HepG2 (cell line): ENCODE measurements at regions not wholly inside any gene's neighbourhood (a gene's known extent, or its start where the extent isn't known, plus 50 kb on each side); places are given as distances from the start of the nearest gene placed in this dataset.

ENCODE experiments used
- ATAC-seq: fragments of 200-7000 bp; cut with Tn5 transposase; 3 replicates; pipeline ENCODE4 v1.9.1; 2020; ENCODE audit warnings: mild to moderate bottlenecking, moderate library complexity
- BruUV-seq: library from RNA; stranded (reverse); fragments of 400-500 nt; replicated peaks from 2 replicates; lab custom pipeline; 2021; lab: Mats Ljungman, UMichigan
- CTCF ChIA-PET: fragments of 300-600 bp; formaldehyde crosslinking; extraction: SDS; loops from one replicate; lab custom pipeline; 2021; ENCODE audit warnings: low total read pairs, inconsistent platforms, low intra/inter-chr PET ratio; lab: Yijun Ruan, JAX
- POLR2A ChIA-PET: fragments of 350-600 bp; sonication (Branson Sonifier 250); formaldehyde crosslinking; loops from one replicate; lab custom pipeline; 2020; ENCODE audit warnings: antibody characterized with exemption, inconsistent platforms; lab: Yijun Ruan, JAX
- DNase-seq: peaks from one replicate; pipeline ENCODE4 v3.0.0-alpha.2; 2015; ENCODE audit warnings: low spot score
- FAIRE-seq: peaks from 3 replicates; lab custom pipeline; 2011; peaks lifted over from hg19 to GRCh38; lab: Jason Lieb, UNC
- H2AFZ ChIP-seq: one replicate; pipeline ENCODE4 v1.6.1; 2011; ENCODE audit warnings: low read length, inconsistent platforms
- H3K27ac ChIP-seq: fragments of 300-600 bp; 3 replicates; pipeline ENCODE4 v1.8.0; 2011; ENCODE audit warnings: mixed run types, mild to moderate bottlenecking, mixed read lengths, low read length, inconsistent platforms; ENCODE audit not compliant: insufficient read depth; ENCODE audit errors: extremely low read length
- H3K27me3 ChIP-seq, 2 experiments: fragments of 200-600 bp in 1 of 2; 2 replicates in 1 of 2; 3 replicates in 1 of 2; pipeline versions ENCODE4 v1.6.0 to v1.8.0; 2011; ENCODE audit warnings: low read length in 2 of 2, mild to moderate bottlenecking in 2 of 2, moderate library complexity in 2 of 2, inconsistent platforms in 1 of 2; ENCODE audit not compliant: insufficient read depth in 2 of 2, control insufficient read depth in 1 of 2
- H3K36me3 ChIP-seq, 2 experiments: fragments of 200-600 bp in 1 of 2; replicated peaks in 1 of 2; 2 replicates in 1 of 2; 3 replicates in 1 of 2; pipeline versions ENCODE4 v1.5.1 to v1.8.0; 2011; ENCODE audit warnings: low read length in 2 of 2, inconsistent platforms in 1 of 2; ENCODE audit not compliant: insufficient read depth in 2 of 2, control insufficient read depth in 1 of 2
- H3K4me1 ChIP-seq: 2 replicates; pipeline ENCODE4 v1.5.1; 2012; ENCODE audit warnings: low read length, inconsistent platforms; ENCODE audit not compliant: insufficient read depth
- H3K4me2 ChIP-seq: 2 replicates; pipeline ENCODE4 v1.6.0; 2011; ENCODE audit warnings: low read depth, low read length, inconsistent platforms
- H3K4me3 ChIP-seq, 3 experiments: fragments of 200-600 bp in 1 of 3; sonication (generic), shearing (Covaris generic) in 1 of 3; replicated peaks in 1 of 3; 2 replicates each; pipeline ENCODE4 v1.5.1; 2011 to 2016; ENCODE audit warnings: low read length in 3 of 3, inconsistent platforms in 2 of 3, low read depth in 2 of 3, mild to moderate bottlenecking in 2 of 3, control low read depth in 1 of 3, mixed read lengths in 1 of 3; ENCODE audit not compliant: insufficient read depth in 1 of 3
- H3K79me2 ChIP-seq: one replicate; pipeline ENCODE4 v1.6.1; 2011; ENCODE audit warnings: low read length, inconsistent platforms; ENCODE audit not compliant: insufficient read depth
- H3K9ac ChIP-seq: 2 replicates; pipeline ENCODE4 v1.6.0; 2011; ENCODE audit warnings: mild to moderate bottlenecking, low read depth, low read length, inconsistent platforms; ENCODE audit not compliant: insufficient read depth
- H3K9me3 ChIP-seq: 2 replicates; pipeline ENCODE4 v1.5.1; 2012; ENCODE audit warnings: mild to moderate bottlenecking, low read length
- H4K20me1 ChIP-seq: 2 replicates; pipeline ENCODE4 v1.6.0; 2011; ENCODE audit warnings: inconsistent platforms, mild to moderate bottlenecking, low read length, moderate library complexity; ENCODE audit not compliant: insufficient read depth
- CEBPB ChIP-seq: IDR thresholded peaks from 2 replicates; pipeline ENCODE4 v1.6.1; 2011; ENCODE audit warnings: low read depth, low read length, improper control_type of control experiment, borderline replicate concordance
- KDM6A ChIP-seq: IDR thresholded peaks from 2 replicates; pipeline ENCODE4 v1.6.1; 2016; ENCODE audit warnings: low read depth
- MYC ChIP-seq: sonication (generic); formaldehyde crosslinking; IDR thresholded peaks from 2 replicates; pipeline ENCODE4 v1.9.0; 2021; ENCODE audit warnings: missing genetic modification reagents, borderline replicate concordance
- ONECUT2 ChIP-seq: sonication (generic); formaldehyde crosslinking; IDR thresholded peaks from 2 replicates; pipeline ENCODE4 v1.4.0; 2020; ENCODE audit warnings: missing genetic modification reagents
- ZNF12 ChIP-seq: sonication (generic); formaldehyde crosslinking; IDR thresholded peaks from 2 replicates; pipeline ENCODE4 v1.5.0; 2020; ENCODE audit warnings: missing genetic modification reagents
- ZNF841 ChIP-seq: sonication (generic); formaldehyde crosslinking; IDR thresholded peaks from 2 replicates; pipeline ENCODE4 v1.8.1; 2023; ENCODE audit warnings: missing genetic modification reagents, borderline replicate concordance
- WGBS: methylation state at CpG from one replicate; pipeline ENCODE4 v1.1.6; 2017; ENCODE audit warnings: low lambda C conversion rate; 5-methylcytosine and 5-hydroxymethylcytosine counted together
- in situ Hi-C: cut with HindIII; loops from 2 replicates; pipeline ENCODE4 v1.10.0; 2017; ENCODE audit warnings: low pct_unique_long_range_greater_than_20kb; ENCODE audit not compliant: extremely low pct_ligation_motif_present
- intact Hi-C: fragments of 100-400 bp; cut with micrococcal nuclease; formaldehyde crosslinking; loops from one replicate; pipeline ENCODE4 v1.10.0; 2022; ENCODE audit not compliant: unreplicated experiment
- TF ChIP-seq, protein P1 (sequence below): sonication (generic); formaldehyde crosslinking; IDR thresholded peaks from 2 replicates; pipeline ENCODE4 v1.4.0; 2020; ENCODE audit warnings: missing genetic modification reagents
- TF ChIP-seq, protein P2 (sequence below): sonication (generic); formaldehyde crosslinking; IDR thresholded peaks from 2 replicates; pipeline ENCODE4 v1.4.0; 2020; ENCODE audit warnings: mild to moderate bottlenecking, missing genetic modification reagents, borderline replicate concordance
- TF ChIP-seq, protein P3 (sequence below): sonication (generic); formaldehyde crosslinking; conservative IDR thresholded peaks from 2 replicates; pipeline ENCODE4 v1.4.0; 2020; ENCODE audit warnings: missing genetic modification reagents

DNA sequence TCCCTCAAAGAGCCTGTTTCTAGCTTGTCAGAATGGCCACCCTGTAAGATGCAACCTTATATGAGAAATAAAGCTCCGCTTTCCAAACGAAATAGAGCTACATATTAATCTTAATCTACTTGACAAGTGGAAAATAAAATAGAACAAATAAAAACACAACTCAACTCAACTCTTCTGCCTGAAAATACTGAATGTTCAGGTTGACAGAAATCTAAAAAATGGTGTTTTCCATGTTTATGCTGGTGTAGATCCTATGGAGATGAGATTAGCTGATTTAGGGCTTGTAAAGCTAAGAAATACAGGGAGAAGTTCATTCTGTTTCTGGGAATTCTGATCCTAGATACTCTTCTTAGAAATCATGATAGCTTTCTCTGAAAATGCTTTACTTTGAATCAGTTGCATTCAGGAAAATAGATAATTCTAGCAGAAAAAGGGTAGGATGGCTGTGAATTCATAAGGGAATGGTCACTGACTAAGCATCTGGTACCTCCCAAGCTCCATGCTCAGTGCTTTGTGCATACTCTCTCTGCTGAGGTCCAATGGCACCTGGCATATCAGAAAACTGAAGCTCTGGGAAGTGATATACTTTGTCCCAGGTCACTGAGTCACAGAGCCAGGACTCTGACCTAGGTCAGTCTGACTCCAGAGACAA lies 89.2 kb upstream of the EXOC1L start:
- H3K79me2 ChIP-seq, result no peaks in the 10 kb centered on the region
- FAIRE-seq, result no peak
- 73% methylated on average over 2 of the region's 2 CpGs for WGBS
- H3K36me3 ChIP-seq, result no peaks in the 10 kb centered on the region
- H3K4me3 ChIP-seq, result no peak overlapping the region
- intact Hi-C loops, result loop anchor here (10.0 kb wide), 1 partner anchor 416 kb away; no protein-coding TSS in a partner anchor
- no peak overlapping the region for H2AFZ ChIP-seq
- no peaks in the 10 kb centered on the region for H3K27me3 ChIP-seq
- H3K9me3 ChIP-seq, result no peaks in the 10 kb centered on the region
- no peak overlapping the region for H3K9ac ChIP-seq
- in situ Hi-C loops, result loop anchor here (25.0 kb wide), 1 partner anchor 268 kb away; no protein-coding TSS in a partner anchor
- CTCF ChIA-PET, result no interaction called here
- no peak for ATAC-seq
- TF ChIP-seq ZNF12 (no peak), CEBPB (no peak), MYC (CRISPR knock-in tag) (no peak), ONECUT2 (CRISPR knock-in tag) (no peak), ZNF841 (CRISPR knock-in tag) (no peak), KDM6A (CRISPR knock-in tag) (no peak)
- TF ChIP-seq, protein P1, sequence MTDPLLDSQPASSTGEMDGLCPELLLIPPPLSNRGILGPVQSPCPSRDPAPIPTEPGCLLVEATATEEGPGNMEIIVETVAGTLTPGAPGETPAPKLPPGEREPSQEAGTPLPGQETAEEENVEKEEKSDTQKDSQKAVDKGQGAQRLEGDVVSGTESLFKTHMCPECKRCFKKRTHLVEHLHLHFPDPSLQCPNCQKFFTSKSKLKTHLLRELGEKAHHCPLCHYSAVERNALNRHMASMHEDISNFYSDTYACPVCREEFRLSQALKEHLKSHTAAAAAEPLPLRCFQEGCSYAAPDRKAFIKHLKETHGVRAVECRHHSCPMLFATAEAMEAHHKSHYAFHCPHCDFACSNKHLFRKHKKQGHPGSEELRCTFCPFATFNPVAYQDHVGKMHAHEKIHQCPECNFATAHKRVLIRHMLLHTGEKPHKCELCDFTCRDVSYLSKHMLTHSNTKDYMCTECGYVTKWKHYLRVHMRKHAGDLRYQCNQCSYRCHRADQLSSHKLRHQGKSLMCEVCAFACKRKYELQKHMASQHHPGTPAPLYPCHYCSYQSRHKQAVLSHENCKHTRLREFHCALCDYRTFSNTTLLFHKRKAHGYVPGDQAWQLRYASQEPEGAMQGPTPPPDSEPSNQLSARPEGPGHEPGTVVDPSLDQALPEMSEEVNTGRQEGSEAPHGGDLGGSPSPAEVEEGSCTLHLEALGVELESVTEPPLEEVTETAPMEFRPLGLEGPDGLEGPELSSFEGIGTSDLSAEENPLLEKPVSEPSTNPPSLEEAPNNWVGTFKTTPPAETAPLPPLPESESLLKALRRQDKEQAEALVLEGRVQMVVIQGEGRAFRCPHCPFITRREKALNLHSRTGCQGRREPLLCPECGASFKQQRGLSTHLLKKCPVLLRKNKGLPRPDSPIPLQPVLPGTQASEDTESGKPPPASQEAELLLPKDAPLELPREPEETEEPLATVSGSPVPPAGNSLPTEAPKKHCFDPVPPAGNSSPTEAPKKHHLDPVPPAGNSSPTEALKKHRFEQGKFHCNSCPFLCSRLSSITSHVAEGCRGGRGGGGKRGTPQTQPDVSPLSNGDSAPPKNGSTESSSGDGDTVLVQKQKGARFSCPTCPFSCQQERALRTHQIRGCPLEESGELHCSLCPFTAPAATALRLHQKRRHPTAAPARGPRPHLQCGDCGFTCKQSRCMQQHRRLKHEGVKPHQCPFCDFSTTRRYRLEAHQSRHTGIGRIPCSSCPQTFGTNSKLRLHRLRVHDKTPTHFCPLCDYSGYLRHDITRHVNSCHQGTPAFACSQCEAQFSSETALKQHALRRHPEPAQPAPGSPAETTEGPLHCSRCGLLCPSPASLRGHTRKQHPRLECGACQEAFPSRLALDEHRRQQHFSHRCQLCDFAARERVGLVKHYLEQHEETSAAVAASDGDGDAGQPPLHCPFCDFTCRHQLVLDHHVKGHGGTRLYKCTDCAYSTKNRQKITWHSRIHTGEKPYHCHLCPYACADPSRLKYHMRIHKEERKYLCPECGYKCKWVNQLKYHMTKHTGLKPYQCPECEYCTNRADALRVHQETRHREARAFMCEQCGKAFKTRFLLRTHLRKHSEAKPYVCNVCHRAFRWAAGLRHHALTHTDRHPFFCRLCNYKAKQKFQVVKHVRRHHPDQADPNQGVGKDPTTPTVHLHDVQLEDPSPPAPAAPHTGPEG (CRISPR knock-in tag), result no peak
- TF ChIP-seq, protein P2, sequence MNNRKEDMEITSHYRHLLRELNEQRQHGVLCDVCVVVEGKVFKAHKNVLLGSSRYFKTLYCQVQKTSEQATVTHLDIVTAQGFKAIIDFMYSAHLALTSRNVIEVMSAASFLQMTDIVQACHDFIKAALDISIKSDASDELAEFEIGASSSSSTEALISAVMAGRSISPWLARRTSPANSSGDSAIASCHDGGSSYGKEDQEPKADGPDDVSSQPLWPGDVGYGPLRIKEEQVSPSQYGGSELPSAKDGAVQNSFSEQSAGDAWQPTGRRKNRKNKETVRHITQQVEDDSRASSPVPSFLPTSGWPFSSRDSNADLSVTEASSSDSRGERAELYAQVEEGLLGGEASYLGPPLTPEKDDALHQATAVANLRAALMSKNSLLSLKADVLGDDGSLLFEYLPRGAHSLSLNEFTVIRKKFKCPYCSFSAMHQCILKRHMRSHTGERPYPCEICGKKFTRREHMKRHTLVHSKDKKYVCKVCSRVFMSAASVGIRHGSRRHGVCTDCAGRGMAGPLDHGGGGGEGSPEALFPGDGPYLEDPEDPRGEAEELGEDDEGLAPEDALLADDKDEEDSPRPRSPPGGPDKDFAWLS (CRISPR knock-in tag), result no peak
- TF ChIP-seq, protein P3, sequence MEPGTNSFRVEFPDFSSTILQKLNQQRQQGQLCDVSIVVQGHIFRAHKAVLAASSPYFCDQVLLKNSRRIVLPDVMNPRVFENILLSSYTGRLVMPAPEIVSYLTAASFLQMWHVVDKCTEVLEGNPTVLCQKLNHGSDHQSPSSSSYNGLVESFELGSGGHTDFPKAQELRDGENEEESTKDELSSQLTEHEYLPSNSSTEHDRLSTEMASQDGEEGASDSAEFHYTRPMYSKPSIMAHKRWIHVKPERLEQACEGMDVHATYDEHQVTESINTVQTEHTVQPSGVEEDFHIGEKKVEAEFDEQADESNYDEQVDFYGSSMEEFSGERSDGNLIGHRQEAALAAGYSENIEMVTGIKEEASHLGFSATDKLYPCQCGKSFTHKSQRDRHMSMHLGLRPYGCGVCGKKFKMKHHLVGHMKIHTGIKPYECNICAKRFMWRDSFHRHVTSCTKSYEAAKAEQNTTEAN (CRISPR knock-in tag), result no peak
- POLR2A ChIA-PET, result interaction anchor here (0.6 kb wide), 1 partner anchor 1403 kb away, joined by 3 read pairs; no protein-coding TSS in a partner anchor
- no peaks in the 10 kb centered on the region for H4K20me1 ChIP-seq
- H3K27ac ChIP-seq, result no peak overlapping the region
- no TSS peak for BruUV-seq
- no peak for DNase-seq
- H3K4me1 ChIP-seq, result no peaks in the 10 kb centered on the region
- no peak overlapping the region for H3K4me2 ChIP-seq
